HG03442 (cell line): ENCODE measurements at regions not wholly inside any gene's neighbourhood (a gene's known extent, or its start where the extent isn't known, plus 50 kb on each side); places are given as distances from the start of the nearest gene placed in this dataset.

ENCODE experiments used
- ATAC-seq: cut with Tn5 transposase; IDR thresholded peaks from one replicate; pipeline ENCODE4 v1.9.1; 2021; ENCODE audit warnings: mild to moderate bottlenecking, moderate library complexity; ENCODE audit not compliant: unreplicated experiment

GRCh38 chr12:89108265-89108664 is 244.0 kb downstream of the DUSP6 start:
- no peak for ATAC-seq

DNA sequence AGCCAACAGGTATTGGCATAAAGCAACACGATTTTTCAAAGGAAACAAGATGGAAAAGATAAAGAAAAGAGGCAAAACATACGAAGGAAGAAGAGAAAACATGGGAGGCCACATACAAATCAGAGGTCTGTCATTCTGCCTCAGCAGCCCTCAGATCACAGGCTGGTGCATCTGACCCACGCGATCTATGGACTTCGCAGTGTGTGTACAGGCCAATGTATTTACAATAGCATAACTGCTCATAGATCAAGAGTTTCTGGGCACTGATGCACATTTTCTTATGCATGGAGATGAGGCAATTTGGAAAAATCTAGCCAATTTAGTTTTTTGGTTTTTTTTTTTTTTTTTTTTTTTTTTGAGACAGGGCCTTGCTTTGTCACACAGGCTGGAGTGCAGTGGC is 245.4 kb downstream of the DUSP6 start:
- no peak for ATAC-seq

DNA sequence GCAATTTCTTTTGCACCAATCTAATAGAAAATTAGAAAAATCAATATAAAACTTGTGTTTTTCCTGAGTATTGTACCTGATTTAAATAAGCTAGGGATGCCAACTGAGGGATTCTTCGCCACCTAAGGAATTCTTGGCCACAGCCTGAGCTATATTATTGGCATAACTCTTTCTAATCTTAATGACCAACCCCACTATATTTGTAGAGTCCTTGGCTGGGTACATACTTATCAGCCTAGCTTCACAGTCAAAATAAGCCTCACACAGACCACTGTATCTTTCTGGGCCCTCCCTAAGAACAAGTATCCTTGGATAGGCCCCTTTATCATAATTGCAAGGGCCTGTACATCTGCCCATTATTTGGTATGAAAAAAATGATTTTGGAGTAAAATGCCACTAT is 247.1 kb downstream of the DUSP6 start:
- ATAC-seq, result no peak

- ATAC-seq, result no peak
Observed at GRCh38 chr12:89103831-89104230, 248.5 kb downstream of the DUSP6 start.

DNA sequence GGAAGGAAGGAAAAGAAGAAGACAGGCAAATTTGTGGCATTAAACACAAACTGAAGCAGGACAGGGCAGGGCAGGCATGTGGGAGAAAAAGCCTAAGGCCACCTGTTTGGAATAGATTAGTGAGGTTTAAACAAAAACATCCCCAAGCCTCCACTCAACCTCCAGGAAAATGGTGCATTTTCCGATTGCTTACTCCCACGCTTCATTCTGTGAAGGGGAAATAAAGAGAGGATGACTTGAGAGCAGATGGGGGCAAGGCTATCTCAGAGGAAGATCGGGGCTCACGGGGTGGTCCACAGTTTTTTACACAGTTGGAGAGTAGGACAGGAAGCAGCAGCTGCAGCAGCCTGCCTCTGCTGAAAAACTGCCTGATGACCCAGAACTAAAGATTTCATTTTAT is 250.9 kb downstream of the DUSP6 start:
- no peak for ATAC-seq

DNA sequence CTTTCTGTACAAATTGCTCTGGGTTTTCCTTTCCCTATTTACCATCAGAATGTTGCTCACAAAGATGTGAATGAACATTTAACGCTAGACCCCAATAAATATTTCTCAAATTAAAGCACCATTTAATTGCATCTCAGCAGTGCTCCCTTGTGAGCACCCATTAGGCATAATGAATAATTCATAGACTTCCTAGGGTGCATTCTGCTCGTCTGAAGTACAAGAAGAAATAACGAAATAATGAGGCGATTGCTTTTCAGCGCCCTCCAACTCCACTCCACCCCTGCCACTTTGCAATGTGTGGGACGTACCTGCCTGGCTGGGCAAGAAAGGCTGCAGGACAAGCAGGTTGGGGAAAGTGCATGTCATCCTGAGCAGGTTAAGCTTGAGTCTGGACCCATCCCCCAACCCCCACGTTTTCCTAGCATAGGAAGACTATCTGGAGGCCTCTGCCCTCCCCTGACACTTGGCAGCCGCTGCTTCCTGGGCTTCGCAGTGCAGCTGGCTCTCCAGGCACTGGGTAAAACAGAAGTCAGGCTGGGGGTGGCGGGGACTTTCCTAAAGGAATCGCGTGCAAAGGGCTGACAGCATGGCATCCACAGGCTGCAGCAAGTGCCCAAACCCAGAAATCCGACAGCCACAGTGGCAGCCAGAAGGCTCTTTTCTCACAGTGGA is 253.7 kb downstream of the DUSP6 start:
- no peak for ATAC-seq

DNA sequence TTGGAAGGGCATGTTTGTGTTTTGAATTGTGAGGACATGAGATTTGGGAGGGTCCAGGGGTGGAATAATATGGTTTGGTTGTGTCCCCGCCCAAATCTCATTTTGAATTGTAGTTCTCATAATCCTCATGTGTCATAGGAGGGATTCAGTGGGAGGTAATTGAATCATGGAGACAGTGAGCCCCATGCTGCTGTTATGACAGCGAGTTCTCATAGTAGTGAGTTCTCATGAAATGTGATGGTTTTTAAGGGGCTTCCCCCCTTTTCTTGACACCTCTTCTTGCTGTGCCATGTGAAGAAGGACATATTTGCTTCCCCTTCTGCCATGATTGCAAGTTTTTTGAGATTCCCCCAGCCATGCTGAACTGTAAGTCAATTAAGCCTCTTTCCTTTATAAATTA is 260.0 kb downstream of the DUSP6 start:
- ATAC-seq, result no peak

- ATAC-seq, result no peak
Observed at GRCh38 chr12:89091293-89091841, 260.9 kb downstream of the DUSP6 start.

DNA sequence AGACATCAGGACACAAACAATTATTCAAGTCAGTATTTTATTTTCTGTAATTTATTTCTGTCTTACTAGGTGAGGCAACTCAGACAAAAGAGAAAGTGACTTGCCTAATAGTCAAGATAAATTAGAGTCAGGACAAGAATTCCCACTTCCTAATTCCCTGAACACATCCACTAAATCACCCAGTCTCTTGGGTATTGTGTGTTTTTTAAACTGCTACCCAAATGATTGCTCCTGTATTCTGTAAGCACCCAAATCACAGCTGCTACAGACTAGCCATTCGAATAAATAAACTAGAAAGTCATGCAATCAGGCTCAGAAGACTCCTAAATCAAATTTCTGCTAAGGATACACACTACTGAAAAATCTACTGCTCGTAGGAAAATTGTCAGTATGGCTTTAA is 263.0 kb downstream of the DUSP6 start:
- ATAC-seq, result no peak

GRCh38 chr12:89087876-89088275 is 264.4 kb downstream of the DUSP6 start:
- ATAC-seq, result no peak

DNA sequence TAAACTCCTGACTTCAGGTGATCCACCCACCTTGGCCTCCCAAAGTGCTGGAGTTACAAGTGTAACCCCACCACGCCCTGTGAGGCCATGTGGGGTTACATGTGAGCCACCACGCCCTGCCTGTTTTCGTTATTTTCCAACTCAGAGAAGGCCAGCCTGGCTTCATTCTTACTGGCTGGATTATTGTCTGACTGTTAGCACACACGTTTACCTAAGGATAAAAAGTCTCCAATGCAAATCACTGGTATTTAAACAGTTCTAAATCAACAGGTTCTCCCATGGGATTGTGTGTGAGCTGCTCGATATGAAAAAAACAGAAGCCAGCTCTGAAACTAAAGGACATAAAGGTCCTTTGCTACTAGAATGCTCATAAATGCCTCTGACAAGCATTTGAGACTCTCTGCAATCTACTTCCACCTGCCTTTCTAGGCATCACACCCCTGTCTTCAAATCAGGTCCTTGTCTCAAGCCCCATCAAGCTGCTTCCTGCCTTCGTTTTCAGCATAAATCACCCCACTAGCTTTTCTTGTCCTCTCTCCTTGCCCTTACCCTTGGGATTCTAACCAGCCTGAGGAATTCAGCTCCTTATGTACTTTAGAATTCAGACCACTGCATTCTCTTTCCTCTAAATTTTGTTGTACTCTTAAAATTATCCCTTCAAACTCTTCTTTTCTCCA is 265.0 kb downstream of the DUSP6 start:
- no peak for ATAC-seq

- no peak for ATAC-seq
Observed at GRCh38 chr12:89085421-89085820, 266.9 kb downstream of the DUSP6 start.

DNA sequence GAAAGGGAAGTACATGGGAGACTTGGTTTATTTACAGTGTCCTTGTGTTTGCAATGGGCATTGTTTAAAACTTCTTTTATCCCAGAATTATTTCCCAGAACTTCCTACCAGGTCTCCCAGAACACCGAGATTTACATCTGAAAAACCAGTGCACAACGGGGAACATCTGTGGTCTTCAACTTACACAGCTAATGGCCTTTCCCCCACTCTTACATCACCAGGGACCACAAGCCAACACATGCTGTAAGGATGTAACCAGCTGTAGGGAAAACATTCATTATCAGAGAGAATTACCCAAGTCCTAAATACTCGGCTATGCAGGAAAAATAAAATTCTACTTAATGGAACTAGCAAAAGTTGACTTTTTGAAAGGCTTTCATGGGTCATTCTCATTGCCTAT is 267.6 kb downstream of the DUSP6 start:
- no peak for ATAC-seq

GRCh38 chr12:89083491-89083890 is 268.8 kb downstream of the DUSP6 start:
- no peak for ATAC-seq

GRCh38 chr12:89082370-89082753 is 269.9 kb downstream of the DUSP6 start:
- no peak for ATAC-seq

- ATAC-seq, result no peak
Observed at GRCh38 chr12:89081719-89082369, 270.5 kb downstream of the DUSP6 start.

DNA sequence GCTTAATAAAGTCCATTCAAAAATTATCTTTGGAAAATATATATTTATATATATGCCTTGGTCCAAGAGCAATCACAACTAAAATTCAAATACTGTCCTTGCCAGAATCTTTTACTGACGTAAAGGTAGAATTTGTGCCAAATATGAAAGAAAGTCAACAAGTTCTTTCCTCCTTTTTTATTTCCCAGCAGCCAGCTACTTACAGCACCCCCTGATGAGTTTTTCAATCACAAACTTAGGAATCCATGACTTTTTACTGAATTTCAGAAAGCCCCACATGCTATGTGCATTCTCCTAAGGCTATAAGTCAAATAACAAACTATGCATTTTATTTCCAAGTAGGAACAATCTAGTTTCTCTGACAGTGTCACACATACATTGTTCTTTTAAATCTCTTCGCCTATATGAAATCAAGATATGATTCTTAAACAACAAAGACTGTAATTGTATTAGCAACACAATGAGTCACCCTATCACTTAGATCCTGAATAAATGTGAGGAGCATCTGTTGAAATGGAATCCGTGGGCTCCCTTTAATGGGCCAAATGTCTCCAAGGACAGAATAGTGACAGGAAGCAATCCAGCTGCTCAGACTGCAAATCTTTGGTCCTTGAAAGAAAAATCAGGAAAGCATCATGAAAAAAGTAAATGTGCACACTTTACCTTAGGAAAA is 271.4 kb downstream of the DUSP6 start:
- no peak for ATAC-seq

- no peak for ATAC-seq
Observed at GRCh38 chr12:89075880-89076540, 276.3 kb downstream of the DUSP6 start.

DNA sequence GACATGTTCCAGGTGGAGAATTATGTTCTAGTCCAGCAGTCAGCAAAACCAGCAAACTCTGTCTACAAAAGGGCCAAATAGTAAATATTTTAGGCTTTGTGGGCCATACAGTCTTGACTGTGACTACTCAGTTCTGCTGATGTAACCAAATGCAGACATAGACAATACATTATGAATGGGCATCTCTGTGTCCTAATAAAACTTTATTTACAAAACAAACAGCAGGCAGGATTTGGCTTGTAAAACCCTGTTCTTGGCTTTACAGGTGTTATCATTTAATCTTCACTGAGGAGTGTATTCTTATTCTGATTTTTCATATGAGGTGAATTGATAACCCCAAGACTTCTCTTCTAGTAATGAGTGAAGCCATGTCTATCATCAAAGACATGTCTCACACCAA is 278.6 kb downstream of the DUSP6 start:
- ATAC-seq, result no peak

- ATAC-seq, result no peak
Observed at GRCh38 chr12:89073027-89073398, 279.3 kb downstream of the DUSP6 start.
